HFFc6 (cell line): ENCODE measurements at regions not wholly inside any gene's neighbourhood (a gene's known extent, or its start where the extent isn't known, plus 50 kb on each side); places are given as distances from the start of the nearest gene placed in this dataset.
A peak's percentile ranks its signal among the peaks of the same experiment; 100 is the strongest.

ENCODE experiments used
- DNase-seq: peaks from one replicate; pipeline ENCODE4 v3.0.0-alpha.2; 2018
- H3K27ac Mint-ChIP-seq: 2 replicates; pipeline ENCODE4 v1.8.0; 2020; ENCODE audit warnings: mild to moderate bottlenecking, mixed read lengths
- H3K27me3 Mint-ChIP-seq: 2 replicates; pipeline ENCODE4 v1.8.0; 2021; ENCODE audit warnings: mild to moderate bottlenecking, moderate library complexity, mixed read lengths; ENCODE audit not compliant: insufficient read depth
- H3K36me3 Mint-ChIP-seq: 2 replicates; pipeline ENCODE4 v1.8.0; 2021; ENCODE audit warnings: low read depth, mixed read lengths
- H3K4me1 Mint-ChIP-seq: 2 replicates; pipeline ENCODE4 v1.8.0; 2020; ENCODE audit warnings: low read depth, mixed read lengths
- H3K4me3 Mint-ChIP-seq: 2 replicates; pipeline ENCODE4 v1.8.0; 2020; ENCODE audit warnings: mild to moderate bottlenecking, moderate library complexity, mixed read lengths
- H3K9me3 Mint-ChIP-seq: 2 replicates; pipeline ENCODE4 v1.8.0; 2020; ENCODE audit warnings: mild to moderate bottlenecking, mixed read lengths
- TF ChIP-seq, protein P1 (sequence below): fragments of 200-600 bp; sonication (generic); IDR thresholded peaks from 2 replicates; pipeline ENCODE4 v1.5.0; 2021; ENCODE audit warnings: antibody characterized with exemption, mild to moderate bottlenecking

- no peak for DNase-seq
- Mint-ChIP-seq H3K4me1 (no peaks in the 10 kb centered on the region), H3K27me3 (no peaks in the 10 kb centered on the region), H3K9me3 (peaks cover 29% of the 10 kb centered on the region), H3K4me3 (no peak overlapping the region), H3K27ac (no peak overlapping the region), H3K36me3 (no peaks in the 10 kb centered on the region)
- TF ChIP-seq, protein P1, sequence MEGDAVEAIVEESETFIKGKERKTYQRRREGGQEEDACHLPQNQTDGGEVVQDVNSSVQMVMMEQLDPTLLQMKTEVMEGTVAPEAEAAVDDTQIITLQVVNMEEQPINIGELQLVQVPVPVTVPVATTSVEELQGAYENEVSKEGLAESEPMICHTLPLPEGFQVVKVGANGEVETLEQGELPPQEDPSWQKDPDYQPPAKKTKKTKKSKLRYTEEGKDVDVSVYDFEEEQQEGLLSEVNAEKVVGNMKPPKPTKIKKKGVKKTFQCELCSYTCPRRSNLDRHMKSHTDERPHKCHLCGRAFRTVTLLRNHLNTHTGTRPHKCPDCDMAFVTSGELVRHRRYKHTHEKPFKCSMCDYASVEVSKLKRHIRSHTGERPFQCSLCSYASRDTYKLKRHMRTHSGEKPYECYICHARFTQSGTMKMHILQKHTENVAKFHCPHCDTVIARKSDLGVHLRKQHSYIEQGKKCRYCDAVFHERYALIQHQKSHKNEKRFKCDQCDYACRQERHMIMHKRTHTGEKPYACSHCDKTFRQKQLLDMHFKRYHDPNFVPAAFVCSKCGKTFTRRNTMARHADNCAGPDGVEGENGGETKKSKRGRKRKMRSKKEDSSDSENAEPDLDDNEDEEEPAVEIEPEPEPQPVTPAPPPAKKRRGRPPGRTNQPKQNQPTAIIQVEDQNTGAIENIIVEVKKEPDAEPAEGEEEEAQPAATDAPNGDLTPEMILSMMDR, result no peak
These were observed 333.1 kb downstream of the CAAP1 start for GRCh38 chr9:26559506-26559905.

GRCh38 chr9:26551971-26552370 is 340.6 kb downstream of the CAAP1 start:
- no peak overlapping the region for H3K27ac Mint-ChIP-seq
- no peaks in the 10 kb centered on the region for H3K4me1 Mint-ChIP-seq
- H3K36me3 Mint-ChIP-seq, result no peaks in the 10 kb centered on the region; the same call in 1 of the 2 replicates
- TF ChIP-seq, protein P1, result no peak
- peaks cover 12% of the 10 kb centered on the region for H3K9me3 Mint-ChIP-seq
- H3K4me3 Mint-ChIP-seq, result no peak overlapping the region
- peak; percentile 1 for DNase-seq
- H3K27me3 Mint-ChIP-seq, result no peaks in the 10 kb centered on the region; the same call in 1 of the 2 replicates

GRCh38 chr9:26551451-26551850 is 341.2 kb downstream of the CAAP1 start:
- DNase-seq, result no peak
- Mint-ChIP-seq H3K27ac (no peak overlapping the region), H3K4me1 (no peaks in the 10 kb centered on the region), H3K36me3 (no peaks in the 10 kb centered on the region; the same call in 1 of the 2 replicates), H3K27me3 (no peaks in the 10 kb centered on the region; the same call in 1 of the 2 replicates), H3K9me3 (peaks cover 13% of the 10 kb centered on the region), H3K4me3 (no peak overlapping the region)
- TF ChIP-seq, protein P1, result no peak

DNA sequence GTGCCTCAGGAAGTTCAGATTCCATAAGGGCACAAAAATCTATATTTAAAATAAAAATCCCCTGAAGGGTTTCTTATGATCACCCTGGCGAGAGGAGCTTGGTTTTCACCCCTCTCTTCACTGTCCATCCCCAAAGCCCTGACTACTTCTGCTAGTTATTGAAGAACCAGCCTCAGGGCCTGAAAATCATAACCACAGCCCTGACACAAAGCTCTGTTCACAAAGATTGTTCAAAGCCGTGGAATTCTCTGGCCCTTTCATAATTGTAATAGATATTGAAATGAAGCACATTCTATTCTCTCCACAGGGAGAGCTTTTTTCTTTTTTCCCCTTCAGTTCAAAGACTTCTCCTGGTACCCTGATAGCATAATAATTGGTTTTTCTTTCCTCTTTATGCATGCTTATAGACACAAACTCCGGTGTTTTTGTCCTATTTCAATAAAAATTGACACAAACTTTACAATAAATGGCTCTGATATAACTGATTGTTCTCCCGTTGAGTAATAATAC is 343.8 kb downstream of the CAAP1 start:
- peaks cover 4% of the 10 kb centered on the region; the same call in 1 of the 2 replicates for H3K9me3 Mint-ChIP-seq
- no peak overlapping the region for H3K4me3 Mint-ChIP-seq
- H3K27ac Mint-ChIP-seq, result no peak overlapping the region
- no peaks in the 10 kb centered on the region; the same call in 1 of the 2 replicates for H3K36me3 Mint-ChIP-seq
- no peaks in the 10 kb centered on the region; the same call in 1 of the 2 replicates for H3K27me3 Mint-ChIP-seq
- TF ChIP-seq, protein P1, result no peak
- no peaks in the 10 kb centered on the region for H3K4me1 Mint-ChIP-seq
- no peak for DNase-seq

GRCh38 chr9:26539867-26540493 is 352.6 kb downstream of the CAAP1 start:
- DNase-seq, result no peak
- Mint-ChIP-seq H3K27me3 (no peaks in the 10 kb centered on the region), H3K9me3 (peaks cover 38% of the 10 kb centered on the region), H3K27ac (no peak overlapping the region), H3K4me3 (no peak overlapping the region), H3K36me3 (no peaks in the 10 kb centered on the region), H3K4me1 (no peaks in the 10 kb centered on the region)
- TF ChIP-seq, protein P1, result no peak
